ENCODE measurements at regions not wholly inside any gene's neighbourhood (a gene's known extent, or its start where the extent isn't known, plus 50 kb on each side); places are given as distances from the start of the nearest gene placed in this dataset.

- Mint-ChIP-seq H3K27ac (no peak overlapping the region), H3K4me3 (no peak overlapping the region), H3K27me3 (ENCODE audit: low read depth in 3 of 3) (peaks cover 0 to 1% (median 0%) of the 10 kb centered on the region in 3 donors), H3K4me1 (no peaks in the 10 kb centered on the region), H3K36me3 (no peaks in the 10 kb centered on the region), H3K9me3 (peaks cover 2 to 16% (median 5%) of the 10 kb centered on the region in 6 donors)
- no peak for DNase-seq
These were observed 678.3 kb downstream of the TOX3 start for GRCh38 chr16:51868631-51869030.

- no peak overlapping the region for H3K4me3 Mint-ChIP-seq
- no peak for DNase-seq
- H3K27ac Mint-ChIP-seq: no peak overlapping the region
- no peaks in the 10 kb centered on the region for H3K4me1 Mint-ChIP-seq
- peaks cover 2 to 15% (median 5%) of the 10 kb centered on the region in 6 donors for H3K9me3 Mint-ChIP-seq
- H3K27me3 Mint-ChIP-seq (ENCODE audit: low read depth in 3 of 3): peaks cover 0 to under 1% (median 0%) of the 10 kb centered on the region in 3 donors
- H3K36me3 Mint-ChIP-seq: no peaks in the 10 kb centered on the region
These were observed 679.4 kb downstream of the TOX3 start for GRCh38 chr16:51867386-51868065.

- no peak for DNase-seq
- Mint-ChIP-seq H3K27ac (no peak overlapping the region), H3K4me1 (no peaks in the 10 kb centered on the region), H3K9me3 (peaks cover 0 to 9% (median 2%) of the 10 kb centered on the region in 6 donors), H3K27me3 (ENCODE audit: low read depth in 3 of 3) (peaks cover 0 to 2% (median 0%) of the 10 kb centered on the region in 3 donors), H3K4me3 (no peak overlapping the region), H3K36me3 (no peaks in the 10 kb centered on the region)
These were observed 682.4 kb downstream of the TOX3 start for GRCh38 chr16:51864575-51864974.

GRCh38 chr16:51854401-51854951 is 692.5 kb downstream of the TOX3 start:
- no peaks in the 10 kb centered on the region for H3K4me1 Mint-ChIP-seq
- H3K27ac Mint-ChIP-seq: no peak overlapping the region
- H3K9me3 Mint-ChIP-seq: peaks cover 3 to 22% (median 7%) of the 10 kb centered on the region in 6 donors
- no peak overlapping the region for H3K4me3 Mint-ChIP-seq
- H3K36me3 Mint-ChIP-seq: no peaks in the 10 kb centered on the region
- peaks cover 0 to 3% (median 0%) of the 10 kb centered on the region in 3 donors for H3K27me3 Mint-ChIP-seq (ENCODE audit: low read depth in 3 of 3)
- no peak for DNase-seq

GRCh38 chr16:51853586-51853985 is 693.4 kb downstream of the TOX3 start:
- Mint-ChIP-seq H3K4me3 (no peak overlapping the region), H3K27me3 (ENCODE audit: low read depth in 3 of 3) (peaks cover 0 to 3% (median 0%) of the 10 kb centered on the region in 3 donors), H3K9me3 (peaks cover 3 to 25% (median 8%) of the 10 kb centered on the region in 6 donors), H3K27ac (no peak overlapping the region), H3K36me3 (no peaks in the 10 kb centered on the region), H3K4me1 (no peaks in the 10 kb centered on the region)
- DNase-seq: no peak

- Mint-ChIP-seq H3K9me3 (peaks cover 3 to 25% (median 8%) of the 10 kb centered on the region in 6 donors), H3K4me1 (no peaks in the 10 kb centered on the region), H3K27me3 (ENCODE audit: low read depth in 3 of 3) (peaks cover 0 to 3% (median 0%) of the 10 kb centered on the region in 3 donors), H3K4me3 (no peak overlapping the region), H3K27ac (no peak overlapping the region), H3K36me3 (no peaks in the 10 kb centered on the region)
- DNase-seq: no peak
These were observed 694.1 kb downstream of the TOX3 start for GRCh38 chr16:51852892-51853291.

GRCh38 chr16:51851111-51851510 is 695.8 kb downstream of the TOX3 start:
- no peaks in the 10 kb centered on the region for H3K27me3 Mint-ChIP-seq (ENCODE audit: low read depth in 3 of 3)
- no peak overlapping the region for H3K27ac Mint-ChIP-seq
- H3K4me1 Mint-ChIP-seq: no peaks in the 10 kb centered on the region
- no peak overlapping the region for H3K4me3 Mint-ChIP-seq
- H3K36me3 Mint-ChIP-seq: no peaks in the 10 kb centered on the region
- H3K9me3 Mint-ChIP-seq: peaks cover 3 to 25% (median 8%) of the 10 kb centered on the region in 6 donors
- DNase-seq: no peak

- DNase-seq: no peak
- Mint-ChIP-seq H3K4me1 (no peaks in the 10 kb centered on the region), H3K27me3 (ENCODE audit: low read depth in 3 of 3) (no peaks in the 10 kb centered on the region), H3K36me3 (no peaks in the 10 kb centered on the region), H3K9me3 (peaks cover 0 to 20% (median 9%) of the 10 kb centered on the region in 6 donors), H3K27ac (no peak overlapping the region), H3K4me3 (no peak overlapping the region)
These were observed 697.2 kb downstream of the TOX3 start for GRCh38 chr16:51849715-51850114.

GRCh38 chr16:51845586-51846305 is 694.7 kb upstream of the SALL1 start:
- H3K36me3 Mint-ChIP-seq: no peaks in the 10 kb centered on the region
- H3K27me3 Mint-ChIP-seq (ENCODE audit: low read depth in 3 of 3): peaks cover 0 to 2% (median 2%) of the 10 kb centered on the region in 3 donors
- H3K27ac Mint-ChIP-seq: no peak overlapping the region
- peaks cover 2 to 19% (median 4%) of the 10 kb centered on the region in 6 donors for H3K9me3 Mint-ChIP-seq
- no peaks in the 10 kb centered on the region for H3K4me1 Mint-ChIP-seq
- no peak for DNase-seq
- H3K4me3 Mint-ChIP-seq: no peak overlapping the region

GRCh38 chr16:51839727-51840462 is 688.8 kb upstream of the SALL1 start:
- H3K9me3 Mint-ChIP-seq: peaks cover 0 to 15% (median 5%) of the 10 kb centered on the region in 6 donors
- H3K36me3 Mint-ChIP-seq: no peaks in the 10 kb centered on the region
- DNase-seq: no peak
- peaks cover 0 to 3% (median 2%) of the 10 kb centered on the region in 3 donors for H3K27me3 Mint-ChIP-seq (ENCODE audit: low read depth in 3 of 3)
- no peak overlapping the region for H3K27ac Mint-ChIP-seq
- H3K4me1 Mint-ChIP-seq: no peaks in the 10 kb centered on the region
- H3K4me3 Mint-ChIP-seq: no peak overlapping the region

- Mint-ChIP-seq H3K4me3 (no peak overlapping the region), H3K27me3 (ENCODE audit: low read depth in 3 of 3) (peaks cover 0 to 2% (median 1%) of the 10 kb centered on the region in 3 donors), H3K9me3 (peaks cover 0 to 19% (median 4%) of the 10 kb centered on the region in 6 donors), H3K36me3 (no peaks in the 10 kb centered on the region), H3K4me1 (no peaks in the 10 kb centered on the region), H3K27ac (no peak overlapping the region)
- no peak for DNase-seq
These were observed 683.7 kb upstream of the SALL1 start for GRCh38 chr16:51834794-51835193.

- no peak overlapping the region for H3K4me3 Mint-ChIP-seq
- no peak overlapping the region for H3K27ac Mint-ChIP-seq
- H3K4me1 Mint-ChIP-seq: no peaks in the 10 kb centered on the region
- H3K9me3 Mint-ChIP-seq: peaks cover 0 to 15% (median 6%) of the 10 kb centered on the region in 6 donors
- no peaks in the 10 kb centered on the region for H3K36me3 Mint-ChIP-seq
- DNase-seq: no peak
- H3K27me3 Mint-ChIP-seq (ENCODE audit: low read depth in 3 of 3): peaks cover 0 to 2% (median 1%) of the 10 kb centered on the region in 3 donors
These were observed 683.1 kb upstream of the SALL1 start for GRCh38 chr16:51834133-51834532.

- Mint-ChIP-seq H3K27me3 (ENCODE audit: low read depth in 3 of 3) (peaks cover 0 to 2% (median 1%) of the 10 kb centered on the region in 3 donors), H3K9me3 (peaks cover 0 to 11% (median 7%) of the 10 kb centered on the region in 6 donors), H3K4me1 (no peaks in the 10 kb centered on the region), H3K36me3 (no peaks in the 10 kb centered on the region), H3K4me3 (no peak overlapping the region), H3K27ac (no peak overlapping the region)
- no peak for DNase-seq
These were observed 680.7 kb upstream of the SALL1 start for GRCh38 chr16:51831595-51832367.

Measured in immature natural killer cell (primary cell).